ENCODE measurements at regions not wholly inside any gene's neighbourhood (a gene's known extent, or its start where the extent isn't known, plus 50 kb on each side); places are given as distances from the start of the nearest gene placed in this dataset.

- H3K9me3 ChIP-seq: no peaks in the 10 kb centered on the region
- no peak overlapping the region for H3K27ac ChIP-seq
- H3K4me3 ChIP-seq: no peak overlapping the region
- TF ChIP-seq EP300 (IDR thresholded peaks at IDR 0.05) (no peak), POLR2AphosphoS5 (IDR thresholded peaks at IDR 0.05) (no peak), POLR2A (IDR thresholded peaks at IDR 0.05) (no peak)
- TF ChIP-seq, protein P1, sequence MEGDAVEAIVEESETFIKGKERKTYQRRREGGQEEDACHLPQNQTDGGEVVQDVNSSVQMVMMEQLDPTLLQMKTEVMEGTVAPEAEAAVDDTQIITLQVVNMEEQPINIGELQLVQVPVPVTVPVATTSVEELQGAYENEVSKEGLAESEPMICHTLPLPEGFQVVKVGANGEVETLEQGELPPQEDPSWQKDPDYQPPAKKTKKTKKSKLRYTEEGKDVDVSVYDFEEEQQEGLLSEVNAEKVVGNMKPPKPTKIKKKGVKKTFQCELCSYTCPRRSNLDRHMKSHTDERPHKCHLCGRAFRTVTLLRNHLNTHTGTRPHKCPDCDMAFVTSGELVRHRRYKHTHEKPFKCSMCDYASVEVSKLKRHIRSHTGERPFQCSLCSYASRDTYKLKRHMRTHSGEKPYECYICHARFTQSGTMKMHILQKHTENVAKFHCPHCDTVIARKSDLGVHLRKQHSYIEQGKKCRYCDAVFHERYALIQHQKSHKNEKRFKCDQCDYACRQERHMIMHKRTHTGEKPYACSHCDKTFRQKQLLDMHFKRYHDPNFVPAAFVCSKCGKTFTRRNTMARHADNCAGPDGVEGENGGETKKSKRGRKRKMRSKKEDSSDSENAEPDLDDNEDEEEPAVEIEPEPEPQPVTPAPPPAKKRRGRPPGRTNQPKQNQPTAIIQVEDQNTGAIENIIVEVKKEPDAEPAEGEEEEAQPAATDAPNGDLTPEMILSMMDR (IDR thresholded peaks at IDR 0.05): no peak
- 57% methylated on average over 3 of the region's 3 CpGs for WGBS
- DNase-seq (ENCODE audit: low spot score in 2 of 2): no peak
- no peaks in the 10 kb centered on the region for H3K36me3 ChIP-seq
- H3K27me3 ChIP-seq: no peaks in the 10 kb centered on the region
- H3K4me1 ChIP-seq: no peaks in the 10 kb centered on the region
Measured at GRCh38 chr18:43789234-43790000, 512.1 kb upstream of the SYT4 start.

- Histone ChIP-seq H3K4me1 (no peaks in the 10 kb centered on the region), H3K27ac (no peak overlapping the region), H3K27me3 (no peaks in the 10 kb centered on the region), H3K4me3 (no peak overlapping the region), H3K9me3 (no peaks in the 10 kb centered on the region), H3K36me3 (no peaks in the 10 kb centered on the region)
- DNase-seq (ENCODE audit: low spot score in 2 of 2): no peak
- TF ChIP-seq POLR2A (IDR thresholded peaks at IDR 0.05): no peak
- no peak for TF ChIP-seq EP300 (IDR thresholded peaks at IDR 0.05)
- 61% methylated on average over 1 of the region's 1 CpG for WGBS
Measured at GRCh38 chr18:43793910-43794309, 516.6 kb upstream of the SYT4 start.

DNA sequence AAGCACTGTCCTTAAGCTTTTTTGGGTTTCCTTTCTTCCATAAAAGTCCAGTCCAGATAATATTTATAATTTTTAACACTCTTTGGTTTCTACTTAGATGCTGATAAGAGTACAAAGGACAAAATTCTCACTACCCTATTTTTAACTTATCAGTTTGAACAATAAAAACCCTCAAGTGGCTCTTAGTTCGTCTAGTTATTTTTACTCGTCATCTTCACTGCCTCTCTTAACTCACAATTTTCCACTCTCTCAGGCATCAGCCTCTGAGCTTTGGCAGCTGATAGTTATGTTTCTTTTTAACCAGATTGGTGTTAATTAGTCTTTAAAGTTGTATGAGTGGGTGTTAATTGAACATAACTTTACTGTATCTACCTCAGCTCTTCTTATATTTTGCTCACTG is 517.1 kb upstream of the SYT4 start:
- H3K27me3 ChIP-seq: no peaks in the 10 kb centered on the region
- no peaks in the 10 kb centered on the region for H3K9me3 ChIP-seq
- no peaks in the 10 kb centered on the region for H3K4me1 ChIP-seq
- TF ChIP-seq, protein P1 (IDR thresholded peaks at IDR 0.05): no peak
- TF ChIP-seq POLR2AphosphoS5 (IDR thresholded peaks at IDR 0.05) (no peak), POLR2A (IDR thresholded peaks at IDR 0.05) (no peak), EP300 (IDR thresholded peaks at IDR 0.05) (no peak)
- 59% methylated on average over 2 of the region's 2 CpGs for WGBS
- no peaks in the 10 kb centered on the region for H3K36me3 ChIP-seq
- no peak overlapping the region for H3K27ac ChIP-seq
- no peak overlapping the region for H3K4me3 ChIP-seq
- DNase-seq (ENCODE audit: low spot score in 2 of 2): no peak

GRCh38 chr18:43797347-43797746 is 520.1 kb upstream of the SYT4 start:
- no peaks in the 10 kb centered on the region for H3K36me3 ChIP-seq
- H3K9me3 ChIP-seq: no peaks in the 10 kb centered on the region
- H3K4me1 ChIP-seq: no peaks in the 10 kb centered on the region
- H3K4me3 ChIP-seq: no peak overlapping the region
- H3K27ac ChIP-seq: no peak overlapping the region
- no peak for DNase-seq (ENCODE audit: low spot score in 2 of 2)
- H3K27me3 ChIP-seq: no peaks in the 10 kb centered on the region
- 50% methylated on average over 1 of the region's 1 CpG for WGBS
- TF ChIP-seq EP300 (IDR thresholded peaks at IDR 0.05) (no peak), POLR2A (IDR thresholded peaks at IDR 0.05) (no peak), POLR2AphosphoS5 (IDR thresholded peaks at IDR 0.05) (no peak)
- TF ChIP-seq, protein P1 (IDR thresholded peaks at IDR 0.05): no peak

- DNase-seq (ENCODE audit: low spot score in 2 of 2): no peak
- Histone ChIP-seq H3K36me3 (no peaks in the 10 kb centered on the region), H3K4me3 (no peak overlapping the region), H3K27ac (no peak overlapping the region), H3K4me1 (no peaks in the 10 kb centered on the region), H3K27me3 (no peaks in the 10 kb centered on the region), H3K9me3 (no peaks in the 10 kb centered on the region)
- 76% methylated on average over 4 of the region's 4 CpGs for WGBS
- TF ChIP-seq EP300 (IDR thresholded peaks at IDR 0.05): no peak
Measured at GRCh38 chr18:43800584-43800983, 523.3 kb upstream of the SYT4 start.

DNA sequence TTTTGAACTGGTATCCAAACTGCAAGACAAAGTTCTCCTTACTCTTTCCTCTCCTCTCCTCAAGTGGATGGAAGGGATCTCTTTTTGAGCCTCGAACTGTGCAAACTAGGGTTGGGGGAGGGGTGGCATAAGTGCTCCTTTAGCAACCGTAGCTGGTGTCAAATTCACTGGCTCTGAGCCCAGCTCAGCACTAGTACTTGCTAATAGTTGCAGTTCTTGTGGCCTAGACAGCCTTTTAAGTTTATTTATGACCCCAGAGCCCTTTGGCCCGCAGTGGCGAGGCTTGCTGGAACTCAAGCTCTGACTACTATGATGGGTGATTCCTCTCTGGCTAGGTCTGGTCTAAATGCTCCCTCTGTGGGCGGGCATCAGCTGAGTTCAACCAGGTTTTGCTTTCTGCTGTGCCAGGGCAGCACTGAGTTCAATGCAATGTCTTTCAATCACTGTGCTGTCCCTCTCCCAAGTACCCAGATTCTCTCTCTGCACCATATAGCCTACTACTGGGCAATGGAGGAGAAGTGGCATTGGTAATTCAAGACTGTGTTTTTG is 528.4 kb upstream of the SYT4 start:
- no peak overlapping the region for H3K4me3 ChIP-seq
- H3K4me1 ChIP-seq: no peaks in the 10 kb centered on the region
- TF ChIP-seq, protein P1 (IDR thresholded peaks at IDR 0.05): no peak
- TF ChIP-seq POLR2AphosphoS5 (IDR thresholded peaks at IDR 0.05) (no peak), POLR2A (IDR thresholded peaks at IDR 0.05) (no peak), EP300 (IDR thresholded peaks at IDR 0.05) (no peak)
- H3K36me3 ChIP-seq: no peaks in the 10 kb centered on the region
- no peak overlapping the region for H3K27ac ChIP-seq
- H3K27me3 ChIP-seq: no peaks in the 10 kb centered on the region
- H3K9me3 ChIP-seq: no peaks in the 10 kb centered on the region
- WGBS: 34% methylated on average over 5 of the region's 5 CpGs
- DNase-seq (ENCODE audit: low spot score in 2 of 2): no peak

All from suprapubic skin (tissue), 4 donors.